ENCODE measurements at regions not wholly inside any gene's neighbourhood (a gene's known extent, or its start where the extent isn't known, plus 50 kb on each side); places are given as distances from the start of the nearest gene placed in this dataset.

DNA sequence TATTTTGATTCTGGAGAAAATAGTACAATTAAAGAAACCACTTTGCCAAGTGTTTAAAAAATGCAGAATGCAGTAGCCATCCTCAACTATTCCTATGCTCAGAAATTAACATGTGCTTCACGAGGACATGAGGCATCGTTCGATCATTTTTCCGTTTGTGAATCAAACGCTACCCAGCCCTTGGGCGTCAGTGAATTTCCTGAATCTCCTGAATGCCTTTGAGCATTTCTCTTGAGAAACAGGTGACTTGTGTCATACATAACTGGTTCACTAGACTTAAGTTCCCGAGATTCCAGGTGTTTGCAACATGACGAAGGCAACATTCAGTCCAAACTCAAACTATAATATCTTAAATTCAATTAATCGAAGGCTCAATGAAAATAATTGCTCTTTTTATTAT lies 110.0 kb upstream of the ALKAL2 start:
- no peak for FAIRE-seq
- POLR2A ChIA-PET: no interaction called here

DNA sequence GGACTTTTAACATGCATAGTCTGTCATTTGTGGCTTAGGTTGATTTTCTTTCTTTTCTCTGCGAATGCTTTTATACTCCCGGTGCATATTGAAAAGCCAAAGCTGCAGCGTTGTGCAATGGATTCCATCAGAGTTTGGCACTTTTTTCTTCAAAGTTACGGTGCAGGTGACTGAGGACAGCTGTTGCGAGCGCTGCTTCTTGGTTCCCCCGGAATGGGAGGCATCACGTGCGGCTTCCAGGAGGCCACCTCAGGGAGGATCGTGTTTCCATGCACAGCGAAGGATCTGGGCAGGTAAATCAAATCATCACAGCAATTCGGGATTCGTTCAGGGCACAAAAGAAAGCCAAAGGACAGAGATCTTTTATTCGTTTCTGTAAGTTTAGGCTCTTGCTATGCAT lies 109.6 kb upstream of the ALKAL2 start:
- Histone ChIP-seq H3K9me1 (replicated peaks; ENCODE audit: control insufficient read depth, extremely low read depth, insufficient read depth, low read length) (no peaks in the 10 kb centered on the region), H2AFZ (ENCODE audit: low read depth, low read length) (no peak overlapping the region), H3K9ac (replicated peaks; ENCODE audit: extremely low read depth, insufficient read depth, low read length) (no peak overlapping the region), H3K79me2 (ENCODE audit: control insufficient read depth, insufficient read depth, low read length) (no peaks in the 10 kb centered on the region), H3K27ac (ENCODE audit: insufficient read depth, low read depth, low read length) (no peak overlapping the region), H3K4me2 (ENCODE audit: insufficient read depth, low read length) (no peak overlapping the region), H3K4me3 (replicated peaks in 1 of 3; ENCODE audit: insufficient read depth in 1 of 3, low read depth in 1 of 3, low read length in 3 of 3) (no peak overlapping the region), H4K20me1 (replicated peaks; ENCODE audit: control insufficient read depth, extremely low read depth, insufficient read depth, low read length) (no peaks in the 10 kb centered on the region), H3K36me3 (ENCODE audit: control insufficient read depth in 2 of 2, extremely low read depth in 1 of 2, insufficient read depth in 2 of 2, low read length in 2 of 2) (no peaks in the 10 kb centered on the region), H3K27me3 (ENCODE audit: control insufficient read depth in 2 of 2, insufficient read depth in 2 of 2, low read length in 2 of 2) (no peaks in the 10 kb centered on the region), H3K4me1 (ENCODE audit: control insufficient read depth, extremely low read depth, insufficient read depth, low read length) (no peaks in the 10 kb centered on the region), H3K9me3 (replicated peaks; ENCODE audit: control insufficient read depth, insufficient read depth, low read length) (peaks cover 2% of the 10 kb centered on the region)
- BruUV-seq (replicated peaks): no TSS peak
- dilution Hi-C loops (cut with MboI; ENCODE audit: extremely low pct_ligation_motif_present, low sequenced_read_pairs): no loop called here
- ChIA-PET CTCF (no interaction called here), POLR2A (no interaction called here)
- FAIRE-seq (no peak), DNase-seq (ENCODE audit: low read depth, low spot score) (no peak)
- TF ChIP-seq, protein P1, sequence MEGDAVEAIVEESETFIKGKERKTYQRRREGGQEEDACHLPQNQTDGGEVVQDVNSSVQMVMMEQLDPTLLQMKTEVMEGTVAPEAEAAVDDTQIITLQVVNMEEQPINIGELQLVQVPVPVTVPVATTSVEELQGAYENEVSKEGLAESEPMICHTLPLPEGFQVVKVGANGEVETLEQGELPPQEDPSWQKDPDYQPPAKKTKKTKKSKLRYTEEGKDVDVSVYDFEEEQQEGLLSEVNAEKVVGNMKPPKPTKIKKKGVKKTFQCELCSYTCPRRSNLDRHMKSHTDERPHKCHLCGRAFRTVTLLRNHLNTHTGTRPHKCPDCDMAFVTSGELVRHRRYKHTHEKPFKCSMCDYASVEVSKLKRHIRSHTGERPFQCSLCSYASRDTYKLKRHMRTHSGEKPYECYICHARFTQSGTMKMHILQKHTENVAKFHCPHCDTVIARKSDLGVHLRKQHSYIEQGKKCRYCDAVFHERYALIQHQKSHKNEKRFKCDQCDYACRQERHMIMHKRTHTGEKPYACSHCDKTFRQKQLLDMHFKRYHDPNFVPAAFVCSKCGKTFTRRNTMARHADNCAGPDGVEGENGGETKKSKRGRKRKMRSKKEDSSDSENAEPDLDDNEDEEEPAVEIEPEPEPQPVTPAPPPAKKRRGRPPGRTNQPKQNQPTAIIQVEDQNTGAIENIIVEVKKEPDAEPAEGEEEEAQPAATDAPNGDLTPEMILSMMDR (IDR thresholded peaks at IDR 0.05; ENCODE audit: extremely low read depth in 1 of 2, insufficient read depth in 1 of 2, low read depth in 1 of 2, low read length in 2 of 2): no peak
- TF ChIP-seq, protein P2, sequence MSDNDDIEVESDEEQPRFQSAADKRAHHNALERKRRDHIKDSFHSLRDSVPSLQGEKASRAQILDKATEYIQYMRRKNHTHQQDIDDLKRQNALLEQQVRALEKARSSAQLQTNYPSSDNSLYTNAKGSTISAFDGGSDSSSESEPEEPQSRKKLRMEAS (IDR thresholded peaks at IDR 0.05; ENCODE audit: insufficient read depth, insufficient read length): no peak
- TF ChIP-seq EZH2 (IDR thresholded peaks at IDR 0.05; ENCODE audit: borderline replicate concordance, low read depth, low read length, severe bottlenecking) (no peak), MYC (IDR thresholded peaks at IDR 0.05; ENCODE audit: low read depth, low read length) (no peak), FOS (IDR thresholded peaks at IDR 0.05; ENCODE audit: borderline replicate concordance, insufficient read depth, low read length) (no peak), JUN (IDR thresholded peaks at IDR 0.05; ENCODE audit: borderline replicate concordance, insufficient read depth, insufficient read length, low read depth) (no peak), POLR2A (IDR thresholded peaks at IDR 0.05; ENCODE audit: low read depth, low read length) (no peak), GATA2 (IDR thresholded peaks at IDR 0.05; ENCODE audit: insufficient read depth, insufficient read length, low read depth, low read length) (no peak), POLR2AphosphoS5 (IDR thresholded peaks at IDR 0.05; ENCODE audit: insufficient read depth, low read depth, low read length) (no peak)
- intact Hi-C loops (cut with micrococcal nuclease): no loop called here

More for the DNA sequence above, 110.0 kb upstream of the ALKAL2 start:
- Histone ChIP-seq H4K20me1 (replicated peaks; ENCODE audit: control insufficient read depth, extremely low read depth, insufficient read depth, low read length) (no peaks in the 10 kb centered on the region), H3K4me2 (ENCODE audit: insufficient read depth, low read length) (no peak overlapping the region), H3K9me3 (replicated peaks; ENCODE audit: control insufficient read depth, insufficient read depth, low read length) (peaks cover 2% of the 10 kb centered on the region), H3K79me2 (ENCODE audit: control insufficient read depth, insufficient read depth, low read length) (no peaks in the 10 kb centered on the region), H3K9ac (replicated peaks; ENCODE audit: extremely low read depth, insufficient read depth, low read length) (no peak overlapping the region), H3K27ac (ENCODE audit: insufficient read depth, low read depth, low read length) (no peak overlapping the region), H3K4me1 (ENCODE audit: control insufficient read depth, extremely low read depth, insufficient read depth, low read length) (no peaks in the 10 kb centered on the region), H3K36me3 (ENCODE audit: control insufficient read depth in 2 of 2, extremely low read depth in 1 of 2, insufficient read depth in 2 of 2, low read length in 2 of 2) (no peaks in the 10 kb centered on the region), H3K4me3 (replicated peaks in 1 of 3; ENCODE audit: insufficient read depth in 1 of 3, low read depth in 1 of 3, low read length in 3 of 3) (no peak overlapping the region), H3K27me3 (ENCODE audit: control insufficient read depth in 2 of 2, insufficient read depth in 2 of 2, low read length in 2 of 2) (no peaks in the 10 kb centered on the region), H3K9me1 (replicated peaks; ENCODE audit: control insufficient read depth, extremely low read depth, insufficient read depth, low read length) (no peaks in the 10 kb centered on the region), H2AFZ (ENCODE audit: low read depth, low read length) (no peak overlapping the region)
- CTCF ChIA-PET: no interaction called here
- intact Hi-C loops (cut with micrococcal nuclease): no loop called here
- TF ChIP-seq GATA2 (IDR thresholded peaks at IDR 0.05; ENCODE audit: insufficient read depth, insufficient read length, low read depth, low read length): no peak
- no peak for TF ChIP-seq JUN (IDR thresholded peaks at IDR 0.05; ENCODE audit: borderline replicate concordance, insufficient read depth, insufficient read length, low read depth)
- BruUV-seq (replicated peaks): no TSS peak
- DNase-seq (ENCODE audit: low read depth, low spot score): no peak
- dilution Hi-C loops (cut with MboI; ENCODE audit: extremely low pct_ligation_motif_present, low sequenced_read_pairs): no loop called here

Measured in endothelial cell of umbilical vein (primary cell).